NCI-H748 (cell line): ENCODE measurements at regions not wholly inside any gene's neighbourhood (a gene's known extent, or its start where the extent isn't known, plus 50 kb on each side); places are given as distances from the start of the nearest gene placed in this dataset.

Experiments
- DNase-seq: peaks from one replicate; lab custom pipeline; 2025; ENCODE audit not compliant: unreplicated experiment; lab: John Stamatoyannopoulos, UW

GRCh38 chr4:113849771-113850170 lies 88.2 kb upstream of the CAMK2D start:
- no peak for DNase-seq

GRCh38 chr4:113847710-113848109 lies 86.2 kb upstream of the CAMK2D start:
- DNase-seq, result no peak

DNA sequence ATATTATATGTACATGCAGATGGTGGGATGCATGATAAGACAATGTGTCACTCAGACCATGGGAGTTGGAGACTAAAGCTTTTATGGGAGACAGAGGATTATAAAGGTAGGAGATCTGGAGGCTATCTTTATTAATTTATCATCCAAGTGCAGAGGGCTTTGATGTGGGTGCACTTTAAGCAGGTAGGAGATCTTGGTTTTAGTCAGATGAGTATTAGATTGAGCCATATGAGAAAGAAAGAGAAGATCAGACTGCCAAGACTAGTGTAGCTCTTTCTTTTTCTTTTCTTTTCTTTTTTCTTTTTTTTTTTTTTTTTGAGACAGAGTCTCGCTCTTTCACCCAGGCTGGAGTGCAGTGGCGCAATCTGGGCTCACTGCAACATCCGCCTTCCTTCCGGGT lies 84.9 kb upstream of the CAMK2D start:
- no peak for DNase-seq

DNA sequence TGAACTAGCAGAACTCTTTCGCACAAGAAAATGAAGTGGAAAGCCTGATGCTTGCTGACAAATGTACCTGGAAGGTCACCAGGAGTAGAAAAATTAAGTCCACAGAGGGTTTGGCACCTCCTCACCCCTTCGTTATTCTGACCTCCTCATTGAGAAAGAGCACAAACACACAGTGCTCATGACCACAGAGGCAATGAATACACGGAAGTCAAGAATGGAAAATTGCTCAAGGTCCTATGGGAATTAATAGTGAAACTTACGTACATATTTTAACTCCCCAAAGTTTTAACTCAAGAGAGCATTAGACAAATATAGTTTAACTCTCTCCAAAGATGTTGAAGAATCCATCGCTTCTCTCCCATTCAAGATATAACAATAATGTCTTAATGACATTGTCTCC lies 83.6 kb upstream of the CAMK2D start:
- no peak for DNase-seq

- DNase-seq, result peak; percentile 22
Measured at GRCh38 chr4:113844369-113844768, 82.8 kb upstream of the CAMK2D start.

- DNase-seq, result no peak
Measured at GRCh38 chr4:113840861-113841260, 79.3 kb upstream of the CAMK2D start.

- DNase-seq, result no peak
Measured at GRCh38 chr4:113838460-113838859, 76.9 kb upstream of the CAMK2D start.

DNA sequence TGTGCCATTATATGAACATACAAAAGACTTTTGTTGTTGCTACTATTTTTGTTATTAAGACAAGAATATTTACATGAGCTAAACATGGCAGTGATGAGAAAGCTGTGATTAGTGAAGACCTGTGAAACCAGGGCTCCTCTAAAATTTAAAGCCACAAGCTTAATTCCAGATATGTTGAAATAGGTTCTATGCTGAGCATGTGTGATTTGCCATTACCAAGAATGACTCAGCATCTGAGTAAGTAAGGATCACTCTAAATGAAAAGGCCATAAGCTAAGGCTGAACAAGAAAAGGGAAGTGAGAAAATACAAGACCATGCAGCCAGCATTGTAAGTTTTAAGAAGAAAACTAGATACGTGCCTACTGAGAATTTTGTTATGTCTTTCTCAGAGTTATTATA lies 75.9 kb upstream of the CAMK2D start:
- DNase-seq, result no peak

GRCh38 chr4:113835005-113835404 lies 73.5 kb upstream of the CAMK2D start:
- no peak for DNase-seq

GRCh38 chr4:113834298-113834697 lies 72.8 kb upstream of the CAMK2D start:
- DNase-seq, result no peak

DNA sequence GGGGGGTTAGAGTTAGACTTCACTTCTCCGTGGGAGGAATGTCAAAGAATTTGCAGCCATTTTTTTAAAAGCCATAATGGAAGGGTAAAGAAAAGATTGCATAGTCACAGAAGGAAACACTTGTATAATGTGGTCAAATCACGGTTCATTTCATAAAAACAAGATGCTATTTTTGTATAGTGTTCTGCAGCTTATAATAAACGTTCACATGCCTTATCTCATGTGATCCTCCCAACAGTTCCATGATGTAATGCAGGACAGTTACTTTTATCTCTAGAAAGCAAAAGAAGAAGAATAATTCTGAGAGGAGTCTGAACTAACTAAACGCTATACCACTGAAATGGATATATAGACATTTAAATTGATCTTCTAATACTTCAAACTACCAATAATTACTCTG lies 71.3 kb upstream of the CAMK2D start:
- DNase-seq, result no peak

GRCh38 chr4:113831457-113831856 lies 69.9 kb upstream of the CAMK2D start:
- DNase-seq, result peak; percentile 11

DNA sequence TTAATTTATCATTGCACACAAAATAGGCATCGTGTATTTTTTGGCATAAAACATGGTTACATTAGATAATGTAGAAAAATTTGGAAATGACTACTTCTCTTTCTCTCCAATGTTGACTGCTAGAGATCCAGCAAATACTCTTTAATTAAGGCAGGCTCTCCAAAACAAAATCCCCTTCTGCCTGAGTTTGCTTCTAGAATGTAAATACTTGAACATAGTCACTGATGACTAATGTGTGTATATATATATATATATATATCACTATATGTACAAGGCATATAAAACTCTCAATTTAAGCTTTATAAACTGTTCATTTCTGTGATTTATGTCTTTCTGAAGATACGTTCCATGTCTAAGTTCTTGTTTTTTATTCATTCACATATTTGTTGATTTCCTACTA lies 67.2 kb upstream of the CAMK2D start:
- no peak for DNase-seq

GRCh38 chr4:113827285-113827684 lies 65.7 kb upstream of the CAMK2D start:
- DNase-seq, result no peak

DNA sequence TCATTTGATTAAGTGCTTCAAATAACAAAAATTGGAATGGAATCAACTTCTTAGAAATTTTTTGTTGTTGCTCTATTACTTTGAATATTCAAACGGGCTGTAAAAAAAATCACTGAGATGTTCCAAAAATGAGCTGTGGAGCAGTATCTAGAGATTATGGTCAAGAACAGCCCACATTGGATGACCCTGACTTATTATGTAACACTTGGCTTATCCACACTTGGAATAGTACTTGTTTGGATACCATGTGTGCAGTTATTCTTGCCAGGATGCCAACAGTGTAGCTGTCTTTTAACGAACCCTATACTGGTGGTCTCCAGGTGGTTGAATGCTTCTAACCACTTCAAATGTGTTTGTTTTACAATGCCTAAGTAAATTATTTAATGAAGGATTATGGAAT lies 64.9 kb upstream of the CAMK2D start:
- DNase-seq, result no peak

GRCh38 chr4:113825272-113825671 lies 63.7 kb upstream of the CAMK2D start:
- DNase-seq, result no peak

- DNase-seq, result no peak
Measured at GRCh38 chr4:113824396-113824795, 62.9 kb upstream of the CAMK2D start.

GRCh38 chr4:113823291-113823659 lies 61.7 kb upstream of the CAMK2D start:
- DNase-seq, result no peak

DNA sequence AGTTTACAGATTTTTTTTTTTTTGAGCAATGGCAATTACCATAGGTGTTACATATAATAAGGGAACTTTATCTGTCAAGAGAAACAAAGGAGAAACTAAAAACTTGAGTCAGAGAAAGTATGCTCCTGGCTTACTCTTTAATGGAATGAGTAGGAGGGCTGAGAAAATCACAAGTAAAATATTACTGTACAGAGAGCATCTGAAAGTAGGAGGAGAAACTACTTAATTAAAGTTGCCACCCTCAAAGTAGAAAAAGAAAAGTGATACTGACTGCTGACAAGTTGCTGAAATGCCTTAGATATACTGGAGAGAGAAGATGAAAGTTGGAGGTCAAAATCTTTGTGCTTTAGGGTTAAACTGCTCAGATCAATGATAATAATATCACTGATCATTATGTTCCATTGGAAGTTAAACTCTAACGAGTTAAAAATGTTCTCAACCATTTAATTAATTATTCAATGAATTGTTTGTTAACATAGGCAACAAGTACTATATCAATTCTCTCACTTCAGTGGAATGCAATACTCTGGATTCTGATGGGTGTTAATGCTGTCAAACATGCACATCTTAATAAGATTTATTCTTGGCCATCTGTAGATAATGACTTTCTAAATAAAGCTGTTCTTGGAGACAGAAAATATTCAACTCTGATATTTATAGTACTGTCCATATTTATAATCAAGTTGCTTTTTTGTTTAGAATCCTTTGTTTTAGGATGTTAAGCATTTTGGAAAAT lies 61.2 kb upstream of the CAMK2D start:
- DNase-seq, result no peak

GRCh38 chr4:113821856-113822255 lies 60.3 kb upstream of the CAMK2D start:
- DNase-seq, result no peak

DNA sequence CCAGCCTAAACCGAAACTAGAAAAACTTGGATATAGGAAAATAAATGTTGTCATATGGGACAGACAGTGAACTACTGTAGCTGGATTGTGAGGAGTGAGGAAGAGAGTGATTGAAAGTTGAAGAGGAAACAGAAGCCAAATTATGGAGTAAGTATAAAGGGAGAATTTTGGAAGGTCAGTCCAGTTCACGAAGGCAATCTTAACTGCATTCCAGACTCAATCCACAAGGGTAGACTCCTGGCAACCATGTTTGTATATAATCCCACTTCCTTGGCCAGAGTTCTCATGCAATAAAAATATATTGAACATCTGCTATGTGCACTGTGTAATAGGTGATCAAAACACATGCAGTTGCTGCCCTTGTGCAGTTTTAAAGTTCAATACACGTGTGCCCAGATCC lies 58.6 kb upstream of the CAMK2D start:
- DNase-seq, result no peak

- DNase-seq, result no peak
Measured at GRCh38 chr4:113815826-113816225, 54.3 kb upstream of the CAMK2D start.

- no peak for DNase-seq
Measured at GRCh38 chr4:113811359-113811758, 49.8 kb upstream of the CAMK2D start.
